Mammary epithelial cell (primary cell): ENCODE measurements at regions not wholly inside any gene's neighbourhood (a gene's known extent, or its start where the extent isn't known, plus 50 kb on each side); places are given as distances from the start of the nearest gene placed in this dataset.
"Not testable (repeated sequence)": the region's sequence is repeated elsewhere in the genome, so short reads cannot be mapped to it uniquely, and the experiment has no call there.

Experiments
- EZH2 ChIP-seq: IDR thresholded peaks from 2 replicates; pipeline ENCODE4 v1.6.1; 2012; ENCODE audit warnings: low read length, inconsistent platforms, borderline replicate concordance
- TF ChIP-seq, protein P1 (sequence below), 2 donors: IDR thresholded peaks in 1 of 2; conservative IDR thresholded peaks in 1 of 2; 2 replicates each; pipeline ENCODE4 v1.5.1; 2011 to 2012; ENCODE audit warnings: inconsistent platforms in 2 of 2, low read length in 2 of 2, mild to moderate bottlenecking in 2 of 2, control low read depth in 1 of 2, low read depth in 1 of 2; ENCODE audit not compliant: insufficient read depth in 1 of 2; ENCODE audit errors: extremely low read depth in 1 of 2

GRCh38 chr6:74343321-74343720 lies 647.3 kb downstream of the CD109 start:
- TF ChIP-seq, protein P1, sequence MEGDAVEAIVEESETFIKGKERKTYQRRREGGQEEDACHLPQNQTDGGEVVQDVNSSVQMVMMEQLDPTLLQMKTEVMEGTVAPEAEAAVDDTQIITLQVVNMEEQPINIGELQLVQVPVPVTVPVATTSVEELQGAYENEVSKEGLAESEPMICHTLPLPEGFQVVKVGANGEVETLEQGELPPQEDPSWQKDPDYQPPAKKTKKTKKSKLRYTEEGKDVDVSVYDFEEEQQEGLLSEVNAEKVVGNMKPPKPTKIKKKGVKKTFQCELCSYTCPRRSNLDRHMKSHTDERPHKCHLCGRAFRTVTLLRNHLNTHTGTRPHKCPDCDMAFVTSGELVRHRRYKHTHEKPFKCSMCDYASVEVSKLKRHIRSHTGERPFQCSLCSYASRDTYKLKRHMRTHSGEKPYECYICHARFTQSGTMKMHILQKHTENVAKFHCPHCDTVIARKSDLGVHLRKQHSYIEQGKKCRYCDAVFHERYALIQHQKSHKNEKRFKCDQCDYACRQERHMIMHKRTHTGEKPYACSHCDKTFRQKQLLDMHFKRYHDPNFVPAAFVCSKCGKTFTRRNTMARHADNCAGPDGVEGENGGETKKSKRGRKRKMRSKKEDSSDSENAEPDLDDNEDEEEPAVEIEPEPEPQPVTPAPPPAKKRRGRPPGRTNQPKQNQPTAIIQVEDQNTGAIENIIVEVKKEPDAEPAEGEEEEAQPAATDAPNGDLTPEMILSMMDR (conservative IDR thresholded peaks at IDR 0.05 in 1 of 2, IDR thresholded peaks at IDR 0.05 in 1 of 2; ENCODE audit: extremely low read depth in 1 of 2, insufficient read depth in 1 of 2, low read depth in 1 of 2, low read length in 2 of 2), result not testable (repeated sequence)
- TF ChIP-seq EZH2, result not testable (repeated sequence)
